GM12873 (cell line): ENCODE measurements at regions not wholly inside any gene's neighbourhood (a gene's known extent, or its start where the extent isn't known, plus 50 kb on each side); places are given as distances from the start of the nearest gene placed in this dataset.

ENCODE experiments used
- TF ChIP-seq, protein P1 (sequence below): IDR thresholded peaks from 2 replicates; pipeline ENCODE4 v1.5.1; 2012; ENCODE audit warnings: low read depth, mild to moderate bottlenecking, moderate library complexity, low read length, control low read depth; ENCODE audit not compliant: insufficient read depth; ENCODE audit errors: missing control alignments

DNA sequence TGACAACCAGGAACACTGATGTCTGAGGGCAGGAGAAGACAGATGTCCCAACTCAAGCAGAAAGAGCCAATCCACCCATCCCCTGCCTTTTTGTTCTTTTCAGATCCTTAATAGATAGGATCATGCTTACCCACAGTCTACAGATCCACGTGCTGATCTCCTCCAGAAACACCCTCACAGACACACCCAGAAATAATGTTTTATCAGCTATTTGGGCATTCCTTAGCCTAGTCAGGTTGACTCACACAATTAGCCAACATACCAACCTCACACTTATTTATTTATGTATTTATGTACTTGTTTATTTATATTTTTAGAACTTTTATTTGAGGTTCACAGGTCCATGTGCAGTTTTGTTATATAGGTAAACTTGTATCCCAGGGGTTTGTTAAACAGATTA lies 151.5 kb upstream of the IL12B start:
- TF ChIP-seq, protein P1, sequence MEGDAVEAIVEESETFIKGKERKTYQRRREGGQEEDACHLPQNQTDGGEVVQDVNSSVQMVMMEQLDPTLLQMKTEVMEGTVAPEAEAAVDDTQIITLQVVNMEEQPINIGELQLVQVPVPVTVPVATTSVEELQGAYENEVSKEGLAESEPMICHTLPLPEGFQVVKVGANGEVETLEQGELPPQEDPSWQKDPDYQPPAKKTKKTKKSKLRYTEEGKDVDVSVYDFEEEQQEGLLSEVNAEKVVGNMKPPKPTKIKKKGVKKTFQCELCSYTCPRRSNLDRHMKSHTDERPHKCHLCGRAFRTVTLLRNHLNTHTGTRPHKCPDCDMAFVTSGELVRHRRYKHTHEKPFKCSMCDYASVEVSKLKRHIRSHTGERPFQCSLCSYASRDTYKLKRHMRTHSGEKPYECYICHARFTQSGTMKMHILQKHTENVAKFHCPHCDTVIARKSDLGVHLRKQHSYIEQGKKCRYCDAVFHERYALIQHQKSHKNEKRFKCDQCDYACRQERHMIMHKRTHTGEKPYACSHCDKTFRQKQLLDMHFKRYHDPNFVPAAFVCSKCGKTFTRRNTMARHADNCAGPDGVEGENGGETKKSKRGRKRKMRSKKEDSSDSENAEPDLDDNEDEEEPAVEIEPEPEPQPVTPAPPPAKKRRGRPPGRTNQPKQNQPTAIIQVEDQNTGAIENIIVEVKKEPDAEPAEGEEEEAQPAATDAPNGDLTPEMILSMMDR: no peak

GRCh38 chr5:159486836-159487235 lies 156.5 kb upstream of the IL12B start:
- TF ChIP-seq, protein P1: no peak

DNA sequence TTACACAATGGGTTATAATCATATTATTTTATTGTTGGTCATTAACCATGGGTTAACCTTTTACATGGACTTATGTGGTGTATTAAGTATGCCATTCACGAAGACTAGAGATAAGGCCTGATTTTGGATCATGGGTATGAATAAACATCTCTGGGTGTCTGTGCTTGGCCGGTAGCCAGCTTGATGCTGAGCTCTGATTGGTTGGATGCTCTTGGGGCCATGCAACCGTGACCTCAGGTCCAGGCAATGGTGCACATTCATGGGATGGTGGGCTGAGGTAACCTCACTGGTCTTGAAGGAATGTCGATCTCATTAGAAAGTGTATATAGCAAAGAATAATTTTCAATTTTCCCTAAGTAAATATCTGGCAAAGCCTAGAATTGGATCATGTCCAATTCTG lies 158.2 kb upstream of the IL12B start:
- TF ChIP-seq, protein P1: no peak

DNA sequence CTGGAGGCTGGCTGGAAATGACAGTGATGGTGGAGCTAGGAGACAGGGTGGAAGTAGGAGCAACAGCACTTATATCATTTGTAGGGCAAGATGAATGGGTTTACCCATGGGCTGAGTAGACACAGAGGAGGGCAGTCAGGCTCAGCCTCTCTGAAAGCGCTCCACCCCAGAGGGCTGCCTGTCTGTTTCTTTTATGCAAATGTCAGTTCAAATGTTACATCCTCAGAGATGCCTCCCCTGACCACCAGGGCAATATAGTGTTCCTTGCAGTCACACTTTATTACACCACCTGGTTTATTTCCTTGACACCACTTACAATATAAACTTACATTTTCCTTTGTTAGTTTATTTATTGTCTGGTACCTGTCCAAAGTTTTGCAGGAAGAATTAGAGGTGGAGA lies 159.5 kb upstream of the IL12B start:
- TF ChIP-seq, protein P1: peak; percentile 15

GRCh38 chr5:159490507-159490906 lies 160.2 kb upstream of the IL12B start:
- TF ChIP-seq, protein P1: no peak

- TF ChIP-seq, protein P1: no peak
Measured at GRCh38 chr5:159493696-159494095, 163.4 kb upstream of the IL12B start.

DNA sequence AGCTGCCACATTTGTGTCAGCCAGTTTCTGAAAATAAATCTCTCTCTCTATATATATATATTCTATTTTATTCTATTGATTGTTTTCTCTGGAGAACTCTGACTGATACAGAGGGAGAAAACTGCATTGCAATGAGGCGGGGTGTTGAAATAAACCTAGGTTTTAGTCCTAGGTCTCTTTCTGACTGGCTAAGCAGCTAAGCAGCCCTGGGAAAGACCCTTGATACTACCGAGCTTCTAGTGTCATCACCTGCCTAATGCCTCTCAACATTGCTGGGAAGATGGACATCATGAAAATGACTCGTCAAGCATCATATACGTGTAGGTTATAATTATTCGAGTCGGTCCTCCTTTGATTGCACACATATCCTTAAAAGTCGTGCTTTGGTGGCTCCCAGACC lies 166.5 kb upstream of the IL12B start:
- TF ChIP-seq, protein P1: no peak
